B cell (primary cell): ENCODE measurements at regions not wholly inside any gene's neighbourhood (a gene's known extent, or its start where the extent isn't known, plus 50 kb on each side); places are given as distances from the start of the nearest gene placed in this dataset.

Source experiments
- EZH2 ChIP-seq: IDR thresholded peaks from 2 replicates; pipeline ENCODE4 v1.6.1; 2012; ENCODE audit warnings: borderline replicate concordance, low read depth, mild to moderate bottlenecking, moderate library complexity, low read length; ENCODE audit not compliant: insufficient read depth, poor library complexity, severe bottlenecking
- TF ChIP-seq, protein P1 (sequence below): fragments of 200-600 bp; IDR thresholded peaks from one replicate; pipeline ENCODE4 v1.8.0; 2022; ENCODE audit warnings: antibody characterized with exemption, mild to moderate bottlenecking

- TF ChIP-seq, protein P1, sequence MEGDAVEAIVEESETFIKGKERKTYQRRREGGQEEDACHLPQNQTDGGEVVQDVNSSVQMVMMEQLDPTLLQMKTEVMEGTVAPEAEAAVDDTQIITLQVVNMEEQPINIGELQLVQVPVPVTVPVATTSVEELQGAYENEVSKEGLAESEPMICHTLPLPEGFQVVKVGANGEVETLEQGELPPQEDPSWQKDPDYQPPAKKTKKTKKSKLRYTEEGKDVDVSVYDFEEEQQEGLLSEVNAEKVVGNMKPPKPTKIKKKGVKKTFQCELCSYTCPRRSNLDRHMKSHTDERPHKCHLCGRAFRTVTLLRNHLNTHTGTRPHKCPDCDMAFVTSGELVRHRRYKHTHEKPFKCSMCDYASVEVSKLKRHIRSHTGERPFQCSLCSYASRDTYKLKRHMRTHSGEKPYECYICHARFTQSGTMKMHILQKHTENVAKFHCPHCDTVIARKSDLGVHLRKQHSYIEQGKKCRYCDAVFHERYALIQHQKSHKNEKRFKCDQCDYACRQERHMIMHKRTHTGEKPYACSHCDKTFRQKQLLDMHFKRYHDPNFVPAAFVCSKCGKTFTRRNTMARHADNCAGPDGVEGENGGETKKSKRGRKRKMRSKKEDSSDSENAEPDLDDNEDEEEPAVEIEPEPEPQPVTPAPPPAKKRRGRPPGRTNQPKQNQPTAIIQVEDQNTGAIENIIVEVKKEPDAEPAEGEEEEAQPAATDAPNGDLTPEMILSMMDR, result no peak
- TF ChIP-seq EZH2, result no peak
Measured at GRCh38 chr9:38159599-38159998, 90.6 kb upstream of the SHB start.
